Panc1 (cell line): ENCODE measurements at regions not wholly inside any gene's neighbourhood (a gene's known extent, or its start where the extent isn't known, plus 50 kb on each side); places are given as distances from the start of the nearest gene placed in this dataset.

Experiments used
- ATAC-seq: fragments of 200-7000 bp; cut with Tn5 transposase; 2 replicates; pipeline ENCODE4 v1.9.1; 2020; ENCODE audit warnings: mild to moderate bottlenecking, moderate library complexity
- BruUV-seq: library from RNA; stranded (reverse); fragments of 400-500 nt; replicated peaks from 2 replicates; lab custom pipeline; 2021; lab: Mats Ljungman, UMichigan
- CTCF ChIA-PET: fragments of 300-600 bp; sonication (Branson Sonifier 250); formaldehyde crosslinking; loops from one replicate; lab custom pipeline; 2022; ENCODE audit warnings: antibody characterized with exemption; lab: Charles Lee
- POLR2A ChIA-PET: fragments of 300-600 bp; sonication (Branson Sonifier 250); formaldehyde crosslinking; loops from one replicate; lab custom pipeline; 2022; ENCODE audit warnings: antibody characterized with exemption; lab: Charles Lee
- DNase-seq: peaks from one replicate; pipeline ENCODE4 v3.0.0-alpha.2; 2010; ENCODE audit warnings: low read depth, low spot score
- H3K27ac ChIP-seq: 2 replicates; pipeline ENCODE4 v1.5.1; 2011; ENCODE audit warnings: mild to moderate bottlenecking, low read length, inconsistent platforms
- H3K27me3 ChIP-seq: fragments of 200-500 bp; sonication (Bioruptor generic); 2 replicates; pipeline ENCODE4 v1.6.0; 2014; ENCODE audit warnings: low read length, inconsistent platforms; ENCODE audit not compliant: control insufficient read depth, insufficient read depth
- H3K36me3 ChIP-seq: fragments of 200-500 bp; sonication (Bioruptor generic); 2 replicates; pipeline ENCODE4 v1.5.1; 2014; ENCODE audit warnings: inconsistent platforms, mild to moderate bottlenecking, low read length, moderate library complexity; ENCODE audit not compliant: control insufficient read depth, insufficient read depth
- H3K4me1 ChIP-seq: 2 replicates; pipeline ENCODE4 v1.5.1; 2011; ENCODE audit warnings: inconsistent platforms, mild to moderate bottlenecking, low read length, moderate library complexity; ENCODE audit not compliant: control insufficient read depth, insufficient read depth
- H3K4me3 ChIP-seq, 2 experiments: 2 replicates each; pipeline ENCODE4 v1.5.1; 2011 to 2012; ENCODE audit warnings: low read depth in 2 of 2, low read length in 2 of 2, mild to moderate bottlenecking in 2 of 2, inconsistent platforms in 1 of 2, moderate library complexity in 1 of 2
- H3K9me3 ChIP-seq: fragments of 200-500 bp; sonication (Bioruptor generic); 2 replicates; pipeline ENCODE4 v1.5.1; 2014; ENCODE audit warnings: low read depth, mild to moderate bottlenecking, inconsistent platforms, low read length, moderate library complexity; ENCODE audit not compliant: control insufficient read depth, insufficient read depth
- POLR2AphosphoS5 ChIP-seq: IDR thresholded peaks from 2 replicates; pipeline ENCODE4 v1.6.1; 2012; ENCODE audit warnings: mild to moderate bottlenecking, low read depth, low read length, moderate library complexity
- SIN3A ChIP-seq: IDR thresholded peaks from 2 replicates; pipeline ENCODE4 v1.6.1; 2012; ENCODE audit warnings: low read depth, mild to moderate bottlenecking, low read length, moderate library complexity, borderline replicate concordance; ENCODE audit not compliant: insufficient read depth
- TCF7L2 ChIP-seq: IDR thresholded peaks from 2 replicates; pipeline ENCODE4 v1.6.1; 2011; ENCODE audit warnings: mild to moderate bottlenecking, low read depth, low read length, inconsistent platforms
- in situ Hi-C: cut with HindIII; loops from 2 replicates; pipeline ENCODE4 v1.10.0; 2016; ENCODE audit warnings: low sequenced_read_pairs, low pct_unique_long_range_greater_than_20kb
- intact Hi-C: fragments of 100-400 bp; cut with micrococcal nuclease; formaldehyde crosslinking; loops from one replicate; pipeline ENCODE4 v1.10.0; 2022; ENCODE audit not compliant: unreplicated experiment
- TF ChIP-seq, protein P1 (sequence below): fragments of 450-650 bp; IDR thresholded peaks from 2 replicates; pipeline ENCODE4 v1.5.1; 2017; ENCODE audit warnings: mild to moderate bottlenecking
- TF ChIP-seq, protein P2 (sequence below), 2 experiments: IDR thresholded peaks; 2 replicates each; pipeline ENCODE4 v1.6.1; 2011 to 2012; ENCODE audit warnings: low read depth in 2 of 2, control low read depth in 1 of 2, low read length in 1 of 2, mild to moderate bottlenecking in 1 of 2, moderate library complexity in 1 of 2; ENCODE audit not compliant: insufficient read depth in 1 of 2

DNA sequence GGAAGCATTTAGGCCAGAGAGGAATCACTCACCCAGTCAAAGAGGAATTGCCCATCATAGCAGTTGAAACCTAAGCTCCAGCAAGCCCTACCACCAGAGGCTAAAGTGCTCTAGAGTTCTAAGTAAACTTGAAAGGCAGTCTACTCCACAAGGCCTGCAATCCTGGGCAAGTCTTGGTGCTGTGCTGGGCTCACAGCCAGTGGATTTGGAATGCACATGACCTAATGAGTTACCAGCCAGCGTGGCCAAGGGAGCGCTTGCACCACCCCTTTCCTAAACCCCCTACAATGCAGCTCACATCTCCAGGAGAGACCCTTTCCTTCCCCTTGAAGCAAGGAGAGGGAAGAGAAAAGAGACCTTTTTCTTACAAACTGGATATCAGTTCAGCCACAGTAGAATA, 445.7 kb downstream of the GASK1B start:
- TF ChIP-seq TCF7L2: no peak
- no peak for TF ChIP-seq SIN3A
- TF ChIP-seq POLR2AphosphoS5: no peak
- TF ChIP-seq, protein P1, sequence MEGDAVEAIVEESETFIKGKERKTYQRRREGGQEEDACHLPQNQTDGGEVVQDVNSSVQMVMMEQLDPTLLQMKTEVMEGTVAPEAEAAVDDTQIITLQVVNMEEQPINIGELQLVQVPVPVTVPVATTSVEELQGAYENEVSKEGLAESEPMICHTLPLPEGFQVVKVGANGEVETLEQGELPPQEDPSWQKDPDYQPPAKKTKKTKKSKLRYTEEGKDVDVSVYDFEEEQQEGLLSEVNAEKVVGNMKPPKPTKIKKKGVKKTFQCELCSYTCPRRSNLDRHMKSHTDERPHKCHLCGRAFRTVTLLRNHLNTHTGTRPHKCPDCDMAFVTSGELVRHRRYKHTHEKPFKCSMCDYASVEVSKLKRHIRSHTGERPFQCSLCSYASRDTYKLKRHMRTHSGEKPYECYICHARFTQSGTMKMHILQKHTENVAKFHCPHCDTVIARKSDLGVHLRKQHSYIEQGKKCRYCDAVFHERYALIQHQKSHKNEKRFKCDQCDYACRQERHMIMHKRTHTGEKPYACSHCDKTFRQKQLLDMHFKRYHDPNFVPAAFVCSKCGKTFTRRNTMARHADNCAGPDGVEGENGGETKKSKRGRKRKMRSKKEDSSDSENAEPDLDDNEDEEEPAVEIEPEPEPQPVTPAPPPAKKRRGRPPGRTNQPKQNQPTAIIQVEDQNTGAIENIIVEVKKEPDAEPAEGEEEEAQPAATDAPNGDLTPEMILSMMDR: no peak
- TF ChIP-seq, protein P2, sequence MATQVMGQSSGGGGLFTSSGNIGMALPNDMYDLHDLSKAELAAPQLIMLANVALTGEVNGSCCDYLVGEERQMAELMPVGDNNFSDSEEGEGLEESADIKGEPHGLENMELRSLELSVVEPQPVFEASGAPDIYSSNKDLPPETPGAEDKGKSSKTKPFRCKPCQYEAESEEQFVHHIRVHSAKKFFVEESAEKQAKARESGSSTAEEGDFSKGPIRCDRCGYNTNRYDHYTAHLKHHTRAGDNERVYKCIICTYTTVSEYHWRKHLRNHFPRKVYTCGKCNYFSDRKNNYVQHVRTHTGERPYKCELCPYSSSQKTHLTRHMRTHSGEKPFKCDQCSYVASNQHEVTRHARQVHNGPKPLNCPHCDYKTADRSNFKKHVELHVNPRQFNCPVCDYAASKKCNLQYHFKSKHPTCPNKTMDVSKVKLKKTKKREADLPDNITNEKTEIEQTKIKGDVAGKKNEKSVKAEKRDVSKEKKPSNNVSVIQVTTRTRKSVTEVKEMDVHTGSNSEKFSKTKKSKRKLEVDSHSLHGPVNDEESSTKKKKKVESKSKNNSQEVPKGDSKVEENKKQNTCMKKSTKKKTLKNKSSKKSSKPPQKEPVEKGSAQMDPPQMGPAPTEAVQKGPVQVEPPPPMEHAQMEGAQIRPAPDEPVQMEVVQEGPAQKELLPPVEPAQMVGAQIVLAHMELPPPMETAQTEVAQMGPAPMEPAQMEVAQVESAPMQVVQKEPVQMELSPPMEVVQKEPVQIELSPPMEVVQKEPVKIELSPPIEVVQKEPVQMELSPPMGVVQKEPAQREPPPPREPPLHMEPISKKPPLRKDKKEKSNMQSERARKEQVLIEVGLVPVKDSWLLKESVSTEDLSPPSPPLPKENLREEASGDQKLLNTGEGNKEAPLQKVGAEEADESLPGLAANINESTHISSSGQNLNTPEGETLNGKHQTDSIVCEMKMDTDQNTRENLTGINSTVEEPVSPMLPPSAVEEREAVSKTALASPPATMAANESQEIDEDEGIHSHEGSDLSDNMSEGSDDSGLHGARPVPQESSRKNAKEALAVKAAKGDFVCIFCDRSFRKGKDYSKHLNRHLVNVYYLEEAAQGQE (IDR thresholded peaks at IDR 0.05; ENCODE audit: insufficient read depth in 1 of 2, low read depth in 2 of 2, low read length in 1 of 2): no peak
- ChIA-PET CTCF (no interaction called here), POLR2A (no interaction called here)
- H3K4me3 ChIP-seq: no peak overlapping the region
- H3K27ac ChIP-seq: no peak overlapping the region
- intact Hi-C loops: no loop called here
- BruUV-seq: no TSS peak
- in situ Hi-C loops: no loop called here
- H3K36me3 ChIP-seq: no peaks in the 10 kb centered on the region
- no peaks in the 10 kb centered on the region for H3K9me3 ChIP-seq
- ATAC-seq (no peak), DNase-seq (no peak)
- no peaks in the 10 kb centered on the region for H3K27me3 ChIP-seq
- no peaks in the 10 kb centered on the region for H3K4me1 ChIP-seq

DNA sequence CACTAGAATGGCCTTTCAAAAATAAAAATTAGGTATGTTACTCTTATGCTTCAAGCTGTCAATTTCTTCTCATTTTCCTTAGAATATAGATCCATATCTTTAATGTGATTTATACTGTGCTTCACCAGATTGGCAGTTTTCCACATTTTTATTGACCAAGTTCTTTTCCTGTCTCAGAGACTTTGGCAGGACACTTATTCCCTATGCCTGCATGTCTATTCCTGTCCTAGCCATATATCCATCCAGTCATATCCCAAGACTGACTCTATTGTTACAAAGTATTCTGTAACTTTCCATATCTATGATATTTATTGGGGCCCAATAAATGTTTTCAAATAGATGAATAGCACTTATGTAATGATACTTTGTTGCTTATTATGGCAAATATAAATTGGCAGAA, 450.7 kb downstream of the GASK1B start:
- DNase-seq (no peak), ATAC-seq (no peak)
- Histone ChIP-seq H3K36me3 (no peaks in the 10 kb centered on the region), H3K9me3 (no peaks in the 10 kb centered on the region), H3K27ac (no peak overlapping the region), H3K4me3 (no peak overlapping the region), H3K4me1 (no peaks in the 10 kb centered on the region), H3K27me3 (no peaks in the 10 kb centered on the region)
- TF ChIP-seq, protein P2 (IDR thresholded peaks at IDR 0.05; ENCODE audit: insufficient read depth in 1 of 2, low read depth in 2 of 2, low read length in 1 of 2): no peak
- no peak for TF ChIP-seq SIN3A
- TF ChIP-seq, protein P1: no peak
- TF ChIP-seq TCF7L2: no peak
- TF ChIP-seq POLR2AphosphoS5: no peak
- intact Hi-C loops: no loop called here
- in situ Hi-C loops: no loop called here
- ChIA-PET CTCF (no interaction called here), POLR2A (no interaction called here)
- no TSS peak for BruUV-seq
